Peyer's patch (tissue), 4 donors: ENCODE measurements at regions not wholly inside any gene's neighbourhood (a gene's known extent, or its start where the extent isn't known, plus 50 kb on each side); places are given as distances from the start of the nearest gene placed in this dataset.

Source experiments
- CTCF ChIP-seq, 6 experiments: fragments of 450-650 bp in 4 of 6; fragments of 200-600 bp in 2 of 6; sonication (generic) in 1 of 6; IDR thresholded peaks; one replicate each; pipeline ENCODE4 v1.5.1; 2017 to 2019; ENCODE audit warnings: antibody characterized with exemption in 6 of 6, mild to moderate bottlenecking in 3 of 6, moderate library complexity in 1 of 6
- POLR2A ChIP-seq, 2 donors: fragments of 450-650 bp; IDR thresholded peaks; one replicate each; pipeline ENCODE4 v1.5.1; 2017; ENCODE audit warnings: antibody characterized with exemption in 2 of 2, mild to moderate bottlenecking in 2 of 2, moderate library complexity in 2 of 2

DNA sequence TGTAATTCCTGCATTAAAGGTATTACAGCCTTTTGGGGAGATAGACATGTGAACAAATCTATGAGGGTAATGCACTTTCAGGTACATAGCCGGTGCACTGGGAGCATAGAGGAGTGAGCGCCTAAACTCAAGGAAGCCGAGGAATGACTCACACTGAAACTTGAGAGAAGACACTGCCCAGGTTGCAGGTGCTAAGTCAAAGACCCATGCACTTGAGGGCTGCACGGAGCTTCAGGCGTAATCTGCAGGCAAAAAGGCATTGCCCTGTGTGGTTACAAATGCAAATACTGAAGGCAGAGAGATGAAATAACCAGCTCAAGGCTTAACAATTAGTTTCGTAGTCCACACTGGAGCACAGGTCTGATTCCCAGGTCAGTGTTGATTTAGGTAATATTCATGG lies 51.0 kb upstream of the OSBPL3 start:
- TF ChIP-seq CTCF (IDR thresholded peaks at IDR 0.05) (no peak), POLR2A (IDR thresholded peaks at IDR 0.05) (no peak)
